ENCODE measurements at regions not wholly inside any gene's neighbourhood (a gene's known extent, or its start where the extent isn't known, plus 50 kb on each side); places are given as distances from the start of the nearest gene placed in this dataset.

DNA sequence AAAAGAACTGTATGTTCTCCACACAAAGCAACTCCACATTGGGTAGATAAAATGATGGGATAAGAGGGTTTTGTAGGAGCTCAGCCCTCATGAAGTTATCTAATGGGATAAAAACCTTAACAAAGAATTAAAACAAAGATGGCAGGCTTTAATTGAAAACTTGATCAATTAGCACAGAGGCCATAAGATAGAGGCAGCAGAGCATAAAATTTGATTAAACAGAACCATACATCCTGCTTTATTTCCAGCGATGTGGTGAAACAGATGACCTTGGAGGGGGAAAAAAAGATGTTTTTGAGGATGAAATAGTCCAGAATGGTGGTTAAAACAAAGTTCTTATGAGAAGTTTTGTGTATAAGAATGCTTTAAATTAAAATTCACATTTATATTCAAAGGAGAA is 130.9 kb upstream of the ALCAM start:
- Histone ChIP-seq H4K8ac (ENCODE audit: extremely low read depth, insufficient read depth, low read length) (no peak overlapping the region), H3K4me3 (ENCODE audit: extremely low read depth in 1 of 4, insufficient read depth in 2 of 4, low read depth in 3 of 4, low read length in 4 of 4) (no peak overlapping the region), H4K20me1 (replicated peaks in 1 of 2; ENCODE audit: control insufficient read depth in 1 of 2, insufficient read depth in 2 of 2, low read length in 2 of 2) (no peaks in the 10 kb centered on the region), H3K14ac (ENCODE audit: insufficient read length) (no peak overlapping the region), H3K4ac (replicated peaks; ENCODE audit: insufficient read length, low read depth, low read length) (no peak overlapping the region), H3K4me2 (ENCODE audit: insufficient read depth in 1 of 2, low read depth in 2 of 2, low read length in 2 of 2) (no peak overlapping the region), H3K36me3 (ENCODE audit: control insufficient read depth in 2 of 4, insufficient read depth in 4 of 4, low read length in 3 of 4) (no peaks in the 10 kb centered on the region), H3K23me2 (ENCODE audit: low read depth, low read length) (no peaks in the 10 kb centered on the region), H2BK15ac (ENCODE audit: low read length) (no peak overlapping the region), H2BK20ac (ENCODE audit: low read length) (no peak overlapping the region), H3K56ac (replicated peaks; ENCODE audit: insufficient read length, low read depth, low read length) (no peak overlapping the region), H3K23ac (ENCODE audit: insufficient read length) (no peak overlapping the region), H3K27me3 (replicated peaks in 1 of 4; ENCODE audit: control insufficient read depth in 3 of 4, extremely low read depth in 1 of 4, insufficient read depth in 3 of 4, low read length in 3 of 4) (no peaks in the 10 kb centered on the region), H2BK12ac (ENCODE audit: low read depth, low read length) (no peak overlapping the region), H3K27ac (ENCODE audit: low read depth, low read length) (no peak overlapping the region), H4K5ac (ENCODE audit: insufficient read length, low read depth, low read length) (no peak overlapping the region), H3K79me2 (ENCODE audit: control insufficient read depth in 1 of 2, insufficient read depth in 2 of 2, low read length in 2 of 2) (no peaks in the 10 kb centered on the region), H2BK5ac (ENCODE audit: low read depth, low read length) (no peak overlapping the region), H2AK5ac (ENCODE audit: low read depth, low read length) (no peak overlapping the region), H3K9ac (replicated peaks in 1 of 4; ENCODE audit: extremely low read depth in 1 of 4, low read depth in 3 of 4, low read length in 3 of 4) (no peak overlapping the region), H3K4me1 (replicated peaks in 1 of 4; ENCODE audit: control insufficient read depth in 3 of 4, insufficient read depth in 4 of 4, low read length in 3 of 4) (no peaks in the 10 kb centered on the region), H3K9me3 (ENCODE audit: insufficient read depth in 2 of 2, low read depth in 1 of 2, low read length in 1 of 2) (no peaks in the 10 kb centered on the region), H3K18ac (ENCODE audit: extremely low read depth, low read length) (no peak overlapping the region), H2AFZ (ENCODE audit: low read length) (no peak overlapping the region), H2BK120ac (replicated peaks; ENCODE audit: low read depth, low read length) (no peak overlapping the region), H4K91ac (replicated peaks; ENCODE audit: insufficient read length, low read length) (no peak overlapping the region), H3K79me1 (ENCODE audit: low read depth, low read length) (no peaks in the 10 kb centered on the region)
- DNase-seq (ENCODE audit: low read depth in 1 of 2, low spot score in 2 of 2): no peak
- 96% methylated on average over 1 of the region's 1 CpG; no CpG with 5 or more reads in 1 of the 2 experiments for WGBS, 2 experiments (ENCODE audit: extremely low coverage in 1 of 2, insufficient coverage in 1 of 2, insufficient read length in 1 of 2, insufficient replicate concordance in 2 of 2, low coverage in 1 of 2, low lambda C conversion rate in 2 of 2, missing lambda C conversion rate in 1 of 2)
- ChIA-PET CTCF (ENCODE audit: partially characterized antibody) (interaction anchor here (1.0 kb wide), 1 partner anchor 9 kb away, joined by 3 read pairs; no protein-coding TSS in a partner anchor), POLR2A (ENCODE audit: partially characterized antibody) (no interaction called here)
- no peak for TF ChIP-seq ATF2 (IDR thresholded peaks at IDR 0.05; ENCODE audit: low read length)
- FAIRE-seq: no peak
